Body of pancreas (tissue), 4 donors: ENCODE measurements at regions not wholly inside any gene's neighbourhood (a gene's known extent, or its start where the extent isn't known, plus 50 kb on each side); places are given as distances from the start of the nearest gene placed in this dataset.

Experiments used
- ATAC-seq: fragments of 150-250 bp; one replicate; pipeline ENCODE4 v1.9.1; 2016
- DNase-seq, 4 donors: peaks; one replicate each; pipeline ENCODE4 v3.0.0-alpha.2; 2019
- H3K27ac ChIP-seq, 4 donors: fragments of 200-600 bp; sonication (generic); 1 replicate in 3 of 4; 2 replicates in 1 of 4; pipeline versions ENCODE4 v1.5.1 to v1.6.1; 2016 to 2019; ENCODE audit warnings: mild to moderate bottlenecking in 1 of 4, mixed read lengths in 1 of 4, moderate library complexity in 1 of 4
- H3K27me3 ChIP-seq, 2 donors: fragments of 200-600 bp; sonication (generic); one replicate each; pipeline ENCODE4 v1.6.0; 2016; ENCODE audit warnings: mild to moderate bottlenecking in 1 of 2
- H3K36me3 ChIP-seq, 2 donors: fragments of 200-600 bp; sonication (generic); replicated peaks in 1 of 2; 2 replicates each; pipeline ENCODE4 v1.5.1; 2016; ENCODE audit warnings: low read depth in 2 of 2; ENCODE audit not compliant: insufficient read depth in 1 of 2
- H3K4me1 ChIP-seq: fragments of 200-600 bp; sonication (generic); one replicate; pipeline ENCODE4 v1.6.0; 2016
- H3K4me3 ChIP-seq, 2 donors: fragments of 200-600 bp; sonication (generic); 1 replicate in 1 of 2; 2 replicates in 1 of 2; pipeline ENCODE4 v1.5.1; 2016 to 2019
- H3K9me3 ChIP-seq, 3 donors: fragments of 200-600 bp; sonication (generic); 1 replicate in 2 of 3; 2 replicates in 1 of 3; pipeline ENCODE4 v1.5.1; 2016
- POLR2A ChIP-seq, 3 donors: fragments of 450-650 bp; IDR thresholded peaks; one replicate each; pipeline ENCODE4 v1.6.1; 2016; ENCODE audit warnings: antibody characterized with exemption in 3 of 3, mild to moderate bottlenecking in 2 of 3
- WGBS, 2 donors: methylation state at CpG; one replicate each; pipeline ENCODE4 v1.1.5; 2017; 5-methylcytosine and 5-hydroxymethylcytosine counted together
- intact Hi-C: fragments of 100-400 bp; cut with DNase I; formaldehyde crosslinking; loops from one replicate; pipeline ENCODE4 v1.15.1; 2023
- TF ChIP-seq, protein P1 (sequence below), 7 experiments: fragments of 450-650 bp in 4 of 7; fragments of 200-600 bp in 3 of 7; sonication (generic) in 3 of 7; IDR thresholded peaks; one replicate each; pipeline ENCODE4 v1.5.1; 2016 to 2019; ENCODE audit warnings: antibody characterized with exemption in 7 of 7

DNA sequence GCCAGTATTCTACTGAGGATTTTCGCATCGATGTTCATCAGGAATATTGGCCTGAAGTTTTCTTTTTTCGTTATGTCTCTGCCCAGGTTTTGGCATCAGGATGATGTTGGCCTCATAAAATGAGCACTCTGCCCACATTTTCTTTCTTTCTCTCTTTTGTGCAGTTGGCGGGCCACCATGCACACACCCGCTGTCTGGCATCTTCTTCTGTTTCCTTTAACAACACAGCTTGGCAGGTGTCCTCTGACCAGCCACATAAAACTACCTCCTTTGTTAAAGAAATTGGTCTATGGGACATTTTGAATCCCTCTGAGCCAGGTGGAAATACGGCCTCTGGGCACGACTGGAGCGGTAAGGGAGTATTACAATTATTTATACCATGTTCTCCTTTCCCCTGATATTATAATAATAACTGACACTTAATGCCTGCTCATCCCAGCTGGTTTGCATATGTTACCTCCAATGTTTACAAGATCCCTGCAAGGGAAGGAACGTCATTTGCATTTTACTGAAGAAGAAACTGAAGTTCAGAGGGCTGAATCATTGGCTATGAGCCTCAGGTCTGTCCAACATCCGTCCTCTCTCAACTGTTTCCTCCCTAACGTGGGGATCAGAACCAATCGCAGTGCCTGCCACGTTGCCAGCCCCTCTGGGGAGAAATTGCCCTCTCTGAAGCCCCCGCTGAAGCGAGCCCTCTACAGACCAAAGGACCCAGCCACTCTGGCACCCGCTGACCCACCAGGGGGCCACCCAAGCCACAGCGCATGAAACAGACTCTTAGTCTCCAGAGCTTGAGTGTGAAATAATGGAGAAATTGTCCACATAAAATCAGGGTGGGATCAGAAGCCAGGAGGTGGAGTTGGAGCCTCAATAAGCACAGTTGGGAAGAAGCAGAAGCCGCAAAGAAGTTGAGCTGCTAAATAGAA lies 125.0 kb upstream of the FOXK1 start:
- ATAC-seq (no peak), DNase-seq (no peak)
- Histone ChIP-seq H3K4me3 (no peak overlapping the region), H3K27ac (no peak overlapping the region), H3K27me3 (no peaks in the 10 kb centered on the region), H3K9me3 (peaks cover 0 to 6% (median 0%) of the 10 kb centered on the region in 3 donors), H3K36me3 (no peaks in the 10 kb centered on the region), H3K4me1 (no peaks in the 10 kb centered on the region)
- WGBS, 2 donors, result 74 to 80% methylated on average over 18 of the region's 18 CpGs
- intact Hi-C loops, result no loop called here
- TF ChIP-seq, protein P1, sequence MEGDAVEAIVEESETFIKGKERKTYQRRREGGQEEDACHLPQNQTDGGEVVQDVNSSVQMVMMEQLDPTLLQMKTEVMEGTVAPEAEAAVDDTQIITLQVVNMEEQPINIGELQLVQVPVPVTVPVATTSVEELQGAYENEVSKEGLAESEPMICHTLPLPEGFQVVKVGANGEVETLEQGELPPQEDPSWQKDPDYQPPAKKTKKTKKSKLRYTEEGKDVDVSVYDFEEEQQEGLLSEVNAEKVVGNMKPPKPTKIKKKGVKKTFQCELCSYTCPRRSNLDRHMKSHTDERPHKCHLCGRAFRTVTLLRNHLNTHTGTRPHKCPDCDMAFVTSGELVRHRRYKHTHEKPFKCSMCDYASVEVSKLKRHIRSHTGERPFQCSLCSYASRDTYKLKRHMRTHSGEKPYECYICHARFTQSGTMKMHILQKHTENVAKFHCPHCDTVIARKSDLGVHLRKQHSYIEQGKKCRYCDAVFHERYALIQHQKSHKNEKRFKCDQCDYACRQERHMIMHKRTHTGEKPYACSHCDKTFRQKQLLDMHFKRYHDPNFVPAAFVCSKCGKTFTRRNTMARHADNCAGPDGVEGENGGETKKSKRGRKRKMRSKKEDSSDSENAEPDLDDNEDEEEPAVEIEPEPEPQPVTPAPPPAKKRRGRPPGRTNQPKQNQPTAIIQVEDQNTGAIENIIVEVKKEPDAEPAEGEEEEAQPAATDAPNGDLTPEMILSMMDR (IDR thresholded peaks at IDR 0.05), result no peak
- TF ChIP-seq POLR2A (IDR thresholded peaks at IDR 0.05), result no peak

- Histone ChIP-seq H3K9me3 (no peaks in the 10 kb centered on the region), H3K36me3 (no peaks in the 10 kb centered on the region), H3K27ac (no peak overlapping the region), H3K4me3 (no peak overlapping the region), H3K27me3 (no peaks in the 10 kb centered on the region), H3K4me1 (no peaks in the 10 kb centered on the region)
- DNase-seq (no peak), ATAC-seq (no peak)
- intact Hi-C loops, result no loop called here
- 47 to 55% methylated on average over 3 of the region's 3 CpGs for WGBS, 2 donors
- TF ChIP-seq, protein P1 (IDR thresholded peaks at IDR 0.05), result no peak
- TF ChIP-seq POLR2A (IDR thresholded peaks at IDR 0.05), result no peak
These were observed 120.3 kb upstream of the FOXK1 start for GRCh38 chr7:4561795-4562194.

- Histone ChIP-seq H3K4me3 (no peak overlapping the region), H3K9me3 (no peaks in the 10 kb centered on the region), H3K27me3 (no peaks in the 10 kb centered on the region), H3K27ac (no peak overlapping the region), H3K4me1 (no peaks in the 10 kb centered on the region), H3K36me3 (no peaks in the 10 kb centered on the region)
- TF ChIP-seq, protein P1 (IDR thresholded peaks at IDR 0.05), result no peak
- TF ChIP-seq POLR2A (IDR thresholded peaks at IDR 0.05), result no peak
- intact Hi-C loops, result no loop called here
- WGBS, 2 donors, result 85 to 90% methylated on average over 2 of the region's 2 CpGs
- no peak for ATAC-seq
- no peak for DNase-seq
These were observed 115.4 kb upstream of the FOXK1 start for GRCh38 chr7:4566714-4567113.

- no peak for ATAC-seq
- Histone ChIP-seq H3K9me3 (no peaks in the 10 kb centered on the region), H3K36me3 (no peaks in the 10 kb centered on the region), H3K27ac (no peak overlapping the region), H3K4me3 (no peak overlapping the region), H3K4me1 (no peaks in the 10 kb centered on the region), H3K27me3 (no peaks in the 10 kb centered on the region)
- intact Hi-C loops, result no loop called here
- no peak for DNase-seq
- TF ChIP-seq, protein P1 (IDR thresholded peaks at IDR 0.05), result no peak
- no peak for TF ChIP-seq POLR2A (IDR thresholded peaks at IDR 0.05)
These were observed 107.2 kb upstream of the FOXK1 start for GRCh38 chr7:4574851-4575250.

DNA sequence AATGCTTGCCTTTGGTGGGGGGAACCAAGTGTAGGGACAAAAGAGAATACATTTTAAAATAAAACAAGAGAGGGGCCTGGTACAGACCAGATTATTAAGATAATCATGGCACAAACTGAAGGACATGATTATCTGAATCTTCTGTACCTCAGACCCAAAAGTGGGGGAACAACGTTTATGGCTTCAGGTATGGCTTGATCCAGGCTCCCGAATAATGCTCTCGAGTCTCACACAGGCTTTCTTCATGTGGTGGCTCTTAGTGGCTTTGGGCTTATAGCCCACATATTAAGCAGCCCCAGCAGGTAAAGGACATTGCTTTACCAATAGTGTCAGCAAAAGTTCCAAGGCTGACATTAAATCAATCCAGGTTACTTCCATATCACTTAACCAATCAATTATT lies 106.8 kb upstream of the FOXK1 start:
- H3K4me1 ChIP-seq, result no peaks in the 10 kb centered on the region
- H3K27ac ChIP-seq, result no peak overlapping the region
- WGBS, 2 donors, result 82 to 84% methylated on average over 3 of the region's 3 CpGs
- intact Hi-C loops, result no loop called here
- ATAC-seq (no peak), DNase-seq (no peak)
- TF ChIP-seq POLR2A (IDR thresholded peaks at IDR 0.05), result no peak
- TF ChIP-seq, protein P1 (IDR thresholded peaks at IDR 0.05), result no peak
- no peaks in the 10 kb centered on the region for H3K36me3 ChIP-seq
- H3K4me3 ChIP-seq, result no peak overlapping the region
- no peaks in the 10 kb centered on the region for H3K9me3 ChIP-seq
- no peaks in the 10 kb centered on the region for H3K27me3 ChIP-seq
